ENCODE measurements at regions not wholly inside any gene's neighbourhood (a gene's known extent, or its start where the extent isn't known, plus 50 kb on each side); places are given as distances from the start of the nearest gene placed in this dataset.

DNA sequence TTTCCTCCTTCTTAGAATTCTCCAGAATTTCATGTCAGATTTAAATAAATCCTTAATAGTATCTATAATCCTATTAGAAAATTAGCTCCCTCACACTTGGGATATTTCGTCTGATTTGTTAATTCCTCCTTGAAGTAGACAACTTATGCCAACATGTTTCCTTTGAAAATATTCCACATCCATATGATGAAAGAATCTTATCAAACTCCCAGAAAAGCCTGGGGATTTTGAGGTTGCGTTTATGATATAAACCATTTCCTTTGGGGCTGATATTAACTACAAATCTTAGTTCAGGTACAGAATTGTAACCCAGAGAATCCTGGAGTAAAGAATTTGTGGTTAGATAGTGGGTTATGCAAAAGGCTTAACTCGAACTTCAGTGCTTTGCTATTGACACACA lies 2373.8 kb upstream of the ACO1 start (continued):
- TF ChIP-seq, protein P1, sequence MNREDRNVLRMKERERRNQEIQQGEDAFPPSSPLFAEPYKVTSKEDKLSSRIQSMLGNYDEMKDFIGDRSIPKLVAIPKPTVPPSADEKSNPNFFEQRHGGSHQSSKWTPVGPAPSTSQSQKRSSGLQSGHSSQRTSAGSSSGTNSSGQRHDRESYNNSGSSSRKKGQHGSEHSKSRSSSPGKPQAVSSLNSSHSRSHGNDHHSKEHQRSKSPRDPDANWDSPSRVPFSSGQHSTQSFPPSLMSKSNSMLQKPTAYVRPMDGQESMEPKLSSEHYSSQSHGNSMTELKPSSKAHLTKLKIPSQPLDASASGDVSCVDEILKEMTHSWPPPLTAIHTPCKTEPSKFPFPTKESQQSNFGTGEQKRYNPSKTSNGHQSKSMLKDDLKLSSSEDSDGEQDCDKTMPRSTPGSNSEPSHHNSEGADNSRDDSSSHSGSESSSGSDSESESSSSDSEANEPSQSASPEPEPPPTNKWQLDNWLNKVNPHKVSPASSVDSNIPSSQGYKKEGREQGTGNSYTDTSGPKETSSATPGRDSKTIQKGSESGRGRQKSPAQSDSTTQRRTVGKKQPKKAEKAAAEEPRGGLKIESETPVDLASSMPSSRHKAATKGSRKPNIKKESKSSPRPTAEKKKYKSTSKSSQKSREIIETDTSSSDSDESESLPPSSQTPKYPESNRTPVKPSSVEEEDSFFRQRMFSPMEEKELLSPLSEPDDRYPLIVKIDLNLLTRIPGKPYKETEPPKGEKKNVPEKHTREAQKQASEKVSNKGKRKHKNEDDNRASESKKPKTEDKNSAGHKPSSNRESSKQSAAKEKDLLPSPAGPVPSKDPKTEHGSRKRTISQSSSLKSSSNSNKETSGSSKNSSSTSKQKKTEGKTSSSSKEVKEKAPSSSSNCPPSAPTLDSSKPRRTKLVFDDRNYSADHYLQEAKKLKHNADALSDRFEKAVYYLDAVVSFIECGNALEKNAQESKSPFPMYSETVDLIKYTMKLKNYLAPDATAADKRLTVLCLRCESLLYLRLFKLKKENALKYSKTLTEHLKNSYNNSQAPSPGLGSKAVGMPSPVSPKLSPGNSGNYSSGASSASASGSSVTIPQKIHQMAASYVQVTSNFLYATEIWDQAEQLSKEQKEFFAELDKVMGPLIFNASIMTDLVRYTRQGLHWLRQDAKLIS (CRISPR knock-in tag; IDR thresholded peaks at IDR 0.05): no peak
- TF ChIP-seq HDAC2 (IDR thresholded peaks at IDR 0.05) (no peak), SMARCA4 (IDR thresholded peaks at IDR 0.05) (no peak), HSF4 (CRISPR knock-in tag; IDR thresholded peaks at IDR 0.05; ENCODE audit: borderline replicate concordance) (no peak)

GRCh38 chr9:30012622-30013021 lies 2371.8 kb upstream of the ACO1 start:
- Histone ChIP-seq H3K27ac (ENCODE audit: extremely low read depth, low read depth, low read length) (no peak overlapping the region), H3K9me3 (replicated peaks; ENCODE audit: control insufficient read depth, insufficient read depth, low read depth, low read length) (no peaks in the 10 kb centered on the region), H3K4me2 (ENCODE audit: insufficient read depth, low read length) (no peak overlapping the region), H3K27me3 (ENCODE audit: control insufficient read depth in 2 of 2, insufficient read depth in 2 of 2, low read length in 2 of 2) (no peaks in the 10 kb centered on the region), H3K4me3 (no peak overlapping the region), H4K20me1 (replicated peaks; ENCODE audit: control insufficient read depth, insufficient read depth, low read length) (no peaks in the 10 kb centered on the region), H3K36me3 (ENCODE audit: control insufficient read depth, insufficient read depth, low read length) (no peaks in the 10 kb centered on the region), H3K9ac (ENCODE audit: insufficient read depth in 1 of 2, low read depth in 2 of 2, low read length in 2 of 2) (no peak overlapping the region), H3K4me1 (replicated peaks in 1 of 2; ENCODE audit: control insufficient read depth in 2 of 2, insufficient read depth in 2 of 2, low read length in 2 of 2) (no peaks in the 10 kb centered on the region), H3K79me2 (ENCODE audit: control insufficient read depth, insufficient read depth, low read length) (no peaks in the 10 kb centered on the region), H2AFZ (ENCODE audit: low read depth, low read length) (no peak overlapping the region), H3K9me1 (ENCODE audit: control insufficient read depth, insufficient read depth, low read length) (no peaks in the 10 kb centered on the region)
- CTCF ChIA-PET (ENCODE audit: low intra/inter-chr PET ratio): no interaction called here
- POLR2A ChIA-PET: no interaction called here
- FAIRE-seq (no peak), DNase-seq (ENCODE audit: extremely low read depth in 1 of 4, low spot score in 3 of 4) (no peak), ATAC-seq (no peak)
- in situ Hi-C loops (cut with MboI) (no loop called here), intact Hi-C loops (cut with micrococcal nuclease) (no loop called here)
- BruUV-seq (replicated peaks): no TSS peak
- TF ChIP-seq NFRKB (IDR thresholded peaks at IDR 0.05; ENCODE audit: low read depth) (no peak), ZNF778 (CRISPR knock-in tag; IDR thresholded peaks at IDR 0.05) (no peak), THAP7 (CRISPR knock-in tag; IDR thresholded peaks at IDR 0.05) (no peak), RNF2 (IDR thresholded peaks at IDR 0.05) (no peak), HNRNPL (IDR thresholded peaks at IDR 0.05; ENCODE audit: low read depth, low read length) (no peak), CCNT2 (IDR thresholded peaks at IDR 0.05; ENCODE audit: borderline replicate concordance, extremely low read depth, insufficient read length, low read depth, low read length) (no peak), FUS (optimal IDR thresholded peaks at IDR 0.05; ENCODE audit: low read depth, low read length) (no peak), SMARCC2 (IDR thresholded peaks at IDR 0.05; ENCODE audit: low read depth) (no peak), ARID3B (CRISPR knock-in tag; IDR thresholded peaks at IDR 0.05; ENCODE audit: borderline replicate concordance) (no peak), JUNB (CRISPR knock-in tag; conservative IDR thresholded peaks at IDR 0.05) (no peak), ELF2 (CRISPR knock-in tag; IDR thresholded peaks at IDR 0.05) (no peak), MCM3 (IDR thresholded peaks at IDR 0.05) (no peak), MTA2 (IDR thresholded peaks at IDR 0.05; ENCODE audit: low read depth) (no peak), HNRNPUL1 (IDR thresholded peaks at IDR 0.05; ENCODE audit: low read length) (no peak), SMC3 (conservative IDR thresholded peaks at IDR 0.05; ENCODE audit: insufficient read depth, low read depth, low read length) (no peak)

All from K562 (cell line).